D341Med (cell line): ENCODE measurements at regions not wholly inside any gene's neighbourhood (a gene's known extent, or its start where the extent isn't known, plus 50 kb on each side); places are given as distances from the start of the nearest gene placed in this dataset.

Experiments
- DNase-seq: peaks from one replicate; pipeline ENCODE4 v3.0.0; 2012; ENCODE audit warnings: low spot score

- no peak for DNase-seq
Measured at GRCh38 chr6:85193339-85193738, 256.5 kb upstream of the NT5E start.

DNA sequence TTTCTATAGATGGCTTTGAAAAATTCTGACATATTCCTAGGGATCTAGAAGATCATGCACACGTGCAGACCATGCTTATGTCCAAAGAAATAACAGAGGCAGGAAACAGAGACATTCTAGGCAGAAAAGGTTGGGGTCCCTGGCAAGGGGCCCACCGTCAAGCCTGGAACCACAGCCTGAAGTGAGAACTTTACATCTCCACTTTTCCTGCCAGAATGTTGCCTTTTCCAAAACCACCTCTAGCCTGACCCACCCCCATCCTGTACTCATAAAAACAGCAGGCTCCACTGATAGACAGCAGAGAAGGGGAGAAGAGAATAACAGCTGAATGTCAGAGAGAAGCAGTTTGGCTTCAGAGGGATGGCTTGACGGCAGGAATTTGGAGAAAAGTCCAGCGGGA is 257.3 kb upstream of the NT5E start:
- no peak for DNase-seq

DNA sequence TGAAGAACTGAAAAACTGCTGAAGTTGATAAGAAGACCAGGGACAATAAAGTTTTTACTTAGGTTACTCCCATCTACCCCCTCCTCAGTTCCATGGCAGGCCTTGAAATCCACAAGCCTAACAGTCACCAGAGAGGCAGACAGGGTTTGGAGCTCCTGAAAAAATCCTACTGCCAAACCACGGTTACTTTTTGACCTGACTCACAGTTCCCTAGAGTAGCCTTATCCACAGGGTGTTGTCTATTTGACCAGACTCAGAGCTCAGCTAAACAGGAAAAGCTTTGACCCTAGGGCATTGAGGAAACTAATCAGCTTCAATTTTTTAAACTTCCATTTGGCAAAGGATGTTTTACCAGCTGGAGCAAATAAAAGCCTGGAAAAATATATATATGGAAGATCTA is 257.7 kb upstream of the NT5E start:
- DNase-seq = no peak

- no peak for DNase-seq
Measured at GRCh38 chr6:85191656-85192055, 258.2 kb upstream of the NT5E start.

DNA sequence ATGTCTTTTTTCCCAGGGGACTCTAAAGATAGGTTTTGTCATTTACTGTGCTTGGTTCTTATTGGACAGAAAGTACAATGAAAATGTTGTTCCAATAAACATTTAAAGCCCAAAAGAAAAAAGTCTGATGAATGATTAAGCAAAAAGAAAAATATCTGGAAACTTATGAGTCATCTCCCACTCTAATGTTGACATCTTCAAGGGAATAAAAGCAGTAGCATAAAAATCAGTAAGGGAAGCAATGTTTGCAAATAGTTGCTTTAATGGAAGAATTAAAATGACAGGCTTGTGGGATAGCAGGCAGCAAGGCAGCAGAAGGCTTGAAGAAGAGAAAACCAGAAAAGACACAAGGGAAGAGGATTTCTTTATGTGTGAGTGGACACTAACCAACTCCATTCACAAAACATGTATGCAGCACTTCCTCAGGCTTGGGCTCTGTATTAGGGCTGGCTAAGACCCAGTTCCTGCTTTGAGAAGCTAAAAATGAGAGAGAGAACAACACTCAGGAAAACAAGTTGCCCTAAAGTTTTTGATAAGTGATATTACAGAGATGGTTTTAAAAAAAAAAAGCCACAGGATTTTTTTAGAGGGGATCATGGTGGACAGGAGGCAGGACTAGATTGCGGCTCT is 263.2 kb upstream of the NT5E start:
- DNase-seq = no peak

GRCh38 chr6:85185977-85186376 is 263.9 kb upstream of the NT5E start:
- DNase-seq = no peak

DNA sequence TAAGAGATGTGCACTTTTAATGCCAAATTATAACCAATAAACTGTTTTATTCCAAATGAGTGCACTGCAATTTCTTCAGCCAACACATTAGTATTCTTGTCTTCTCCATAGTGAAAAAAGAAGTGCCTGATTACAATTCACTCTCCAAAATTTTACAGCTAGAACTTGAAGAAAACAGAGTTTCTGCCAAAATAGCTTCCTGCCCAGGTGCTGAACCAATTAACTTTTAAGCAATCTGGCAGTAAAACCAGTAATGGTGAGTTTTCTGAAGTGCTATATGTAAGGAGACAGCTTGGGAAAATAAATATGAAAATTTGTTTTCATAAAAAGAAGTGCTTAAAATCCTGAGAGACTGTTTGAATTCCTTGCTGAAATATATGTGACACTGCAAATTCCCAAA is 266.0 kb upstream of the NT5E start:
- DNase-seq = no peak

GRCh38 chr6:85172705-85173104 is 277.2 kb upstream of the NT5E start:
- DNase-seq = no peak

GRCh38 chr6:85172161-85172560 is 277.7 kb upstream of the NT5E start:
- no peak for DNase-seq

GRCh38 chr6:85169189-85169588 is 280.7 kb upstream of the NT5E start:
- DNase-seq = no peak

DNA sequence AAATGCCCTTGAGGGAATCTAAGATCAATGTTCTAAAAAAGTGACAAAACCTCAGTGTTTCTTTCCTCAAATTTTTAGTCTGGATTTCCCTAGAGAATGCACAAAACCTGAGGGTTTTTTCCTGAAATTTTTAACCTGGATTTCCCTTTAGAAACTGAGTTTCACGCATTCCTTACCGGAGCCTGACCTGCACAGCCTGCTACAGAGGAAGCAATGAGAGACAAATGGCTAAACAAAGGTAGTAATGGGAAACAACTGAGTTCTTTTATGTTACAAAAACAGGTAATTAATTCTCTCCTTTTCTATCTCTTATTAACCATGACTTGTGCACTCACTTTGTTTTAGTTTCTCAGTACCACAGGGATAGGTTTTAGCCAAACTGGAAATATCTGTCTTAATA is 281.7 kb upstream of the NT5E start:
- DNase-seq = no peak

DNA sequence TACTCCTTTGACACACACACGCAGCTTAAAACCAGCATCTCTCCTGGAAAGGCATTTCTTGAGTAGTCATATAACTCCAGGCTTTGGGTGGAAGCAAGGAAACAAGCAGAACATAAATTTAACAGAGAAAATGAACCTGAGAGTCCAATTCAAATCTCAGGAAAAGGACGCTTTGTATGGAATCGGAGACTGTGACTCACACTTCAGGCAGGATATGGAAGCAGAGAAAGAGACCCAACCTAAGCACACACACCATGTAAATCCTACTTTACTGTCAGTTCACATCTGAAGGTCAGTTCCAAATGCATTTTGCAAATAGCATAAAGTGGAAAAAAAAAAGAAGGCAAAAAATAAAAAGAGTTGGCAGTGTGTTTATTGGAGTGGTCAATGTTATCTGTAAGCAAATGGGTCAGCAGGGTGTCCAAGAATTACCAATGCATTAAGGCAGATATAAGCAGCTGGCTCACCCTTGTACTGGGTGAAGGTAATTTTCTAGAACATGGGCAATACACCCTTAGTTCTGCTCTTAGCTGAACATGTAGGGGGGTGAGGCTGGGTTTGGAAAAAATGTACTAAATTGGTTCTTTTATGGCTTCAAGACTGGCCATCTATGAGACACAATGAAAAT is 283.7 kb upstream of the NT5E start:
- DNase-seq = no peak

DNA sequence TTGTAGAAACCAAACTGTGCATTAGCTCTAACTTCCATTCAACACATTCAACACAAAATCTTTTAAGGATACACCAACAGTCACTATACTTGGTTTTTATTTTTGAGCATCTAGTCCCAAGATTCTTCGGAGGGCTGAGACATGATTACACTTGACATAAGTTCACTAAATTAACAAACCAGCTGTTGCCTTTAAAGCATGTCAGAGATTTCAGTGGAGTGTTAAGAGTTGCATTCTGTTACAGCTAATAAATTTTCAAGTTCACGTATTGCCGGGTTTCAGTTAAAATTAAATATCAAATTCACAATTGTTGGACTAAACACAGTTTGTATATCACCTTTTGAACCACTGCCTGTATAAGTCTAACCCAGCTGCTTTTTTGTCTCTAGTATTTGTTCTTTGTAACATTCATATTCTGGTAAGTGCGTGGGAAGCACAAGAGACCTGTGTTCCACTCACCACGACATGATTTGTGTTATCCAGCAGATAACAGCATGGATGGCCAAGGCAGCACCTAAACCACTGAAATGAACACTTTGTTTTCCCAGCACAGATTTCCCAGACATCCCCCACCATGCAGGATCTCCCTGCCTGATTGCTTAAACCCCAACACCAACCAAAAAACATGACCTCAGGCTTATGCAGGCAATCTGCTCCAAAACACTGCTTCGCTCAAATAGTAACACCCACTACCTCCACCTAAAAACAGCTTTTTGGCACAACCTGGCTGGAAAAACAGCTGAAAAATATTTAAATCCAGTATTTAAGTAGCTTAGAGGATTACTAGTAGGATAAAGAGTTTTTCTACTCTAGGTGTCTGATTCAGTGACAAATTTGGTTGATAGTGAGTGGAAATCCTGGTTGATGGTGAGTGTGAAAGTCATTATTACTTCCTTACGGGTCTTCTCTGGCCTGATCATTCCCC is 286.5 kb upstream of the NT5E start:
- DNase-seq = peak; percentile 61

- DNase-seq = no peak
Measured at GRCh38 chr6:85157311-85157710, 292.6 kb upstream of the NT5E start.

DNA sequence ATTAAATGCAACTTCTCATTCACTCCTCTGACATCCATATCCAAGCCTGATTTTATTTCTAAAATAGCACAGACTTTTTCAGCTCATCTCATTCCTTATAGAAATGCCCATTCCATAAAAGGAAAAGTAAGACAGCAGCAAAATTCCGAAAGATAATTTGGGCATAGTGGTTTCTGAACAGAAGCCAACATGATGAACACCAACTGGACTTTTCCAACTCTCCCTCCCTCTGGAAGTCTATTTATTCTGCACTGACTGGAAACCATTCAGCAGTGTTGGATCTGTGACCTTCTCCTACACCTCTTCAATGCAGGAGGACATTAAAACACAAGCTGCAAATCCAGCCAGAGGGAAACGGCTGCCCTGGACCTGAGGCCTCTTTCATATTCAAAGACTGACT is 306.2 kb upstream of the NT5E start:
- no peak for DNase-seq

DNA sequence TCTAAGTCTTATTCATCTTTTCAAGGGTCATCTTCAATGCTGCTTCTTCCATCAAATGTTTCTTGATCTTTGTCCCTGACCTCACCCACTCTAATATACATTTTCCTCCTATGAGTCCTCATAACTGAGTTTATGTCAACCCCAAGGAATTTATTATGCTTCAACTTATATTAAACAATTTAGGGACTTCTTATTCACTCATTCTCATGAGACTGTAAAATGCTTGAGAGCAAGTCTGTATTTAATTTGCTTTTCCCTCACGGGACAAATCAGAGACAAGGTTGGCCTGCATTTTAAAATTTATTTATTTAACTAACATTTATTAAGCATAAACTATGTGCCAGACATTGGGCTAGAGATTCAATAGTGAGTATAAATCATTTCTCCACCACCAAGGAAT is 312.0 kb upstream of the NT5E start:
- DNase-seq = no peak

- no peak for DNase-seq
Measured at GRCh38 chr6:85136310-85136709, 313.6 kb upstream of the NT5E start.

- DNase-seq = no peak
Measured at GRCh38 chr6:85135376-85136094, 314.3 kb upstream of the NT5E start.

DNA sequence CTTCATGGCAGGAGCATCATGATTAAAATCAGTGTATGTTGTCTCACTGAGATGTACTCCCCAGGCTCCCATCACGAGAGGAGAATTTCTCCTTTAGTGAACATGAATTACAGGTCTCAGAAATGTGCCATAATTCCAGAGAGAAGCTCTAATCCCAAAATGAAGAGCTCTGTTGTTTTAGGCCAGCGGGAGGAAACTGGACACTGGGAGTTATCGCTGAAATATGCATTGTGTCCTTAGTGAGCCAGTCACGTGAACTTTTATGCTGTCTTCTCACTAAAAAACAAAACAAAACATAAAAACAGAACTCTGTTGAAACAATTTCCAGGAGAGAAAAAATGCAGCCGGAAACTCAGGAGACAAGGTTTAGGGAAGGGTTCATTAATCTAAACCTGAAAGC is 315.7 kb upstream of the NT5E start:
- DNase-seq = no peak

DNA sequence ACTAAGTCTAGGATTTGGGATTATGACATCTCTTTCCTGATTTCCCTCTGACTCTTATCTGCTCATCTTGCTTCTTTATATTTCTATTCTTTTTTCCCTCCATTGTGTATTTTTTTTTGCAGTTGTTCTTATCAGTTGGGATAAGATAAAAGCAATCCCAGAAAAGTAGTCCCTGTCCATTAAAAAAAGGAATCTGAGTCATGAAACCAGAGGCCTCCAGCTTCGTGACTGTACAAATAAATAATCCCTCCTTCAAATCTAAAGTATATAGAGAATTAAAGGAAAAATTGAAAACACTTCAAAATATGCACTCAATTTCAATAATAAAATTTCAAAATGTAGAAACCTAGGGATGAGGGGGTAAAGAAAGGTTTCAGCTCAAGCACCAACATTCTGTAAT is 317.8 kb upstream of the NT5E start:
- no peak for DNase-seq

GRCh38 chr6:85130743-85131142 is 319.1 kb upstream of the NT5E start:
- no peak for DNase-seq

DNA sequence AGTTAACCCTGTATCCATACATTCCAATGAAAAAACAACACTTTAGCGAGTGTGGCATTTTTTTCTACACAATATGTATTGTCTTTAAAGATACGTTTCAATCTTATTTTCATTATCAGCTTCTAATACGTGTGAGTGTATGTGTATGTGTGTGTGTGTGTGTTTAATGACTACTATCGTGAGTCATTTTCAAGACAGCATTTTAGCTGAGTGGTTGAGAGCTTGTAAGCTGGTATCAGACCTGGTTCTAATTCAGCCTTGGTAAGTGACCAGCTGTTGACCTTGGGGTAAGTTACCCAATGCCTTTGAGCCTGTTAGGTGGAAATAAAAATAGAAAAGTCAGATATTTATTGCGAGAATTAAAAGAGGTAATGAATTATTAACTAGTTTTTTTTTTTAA is 320.0 kb upstream of the NT5E start:
- DNase-seq = no peak

DNA sequence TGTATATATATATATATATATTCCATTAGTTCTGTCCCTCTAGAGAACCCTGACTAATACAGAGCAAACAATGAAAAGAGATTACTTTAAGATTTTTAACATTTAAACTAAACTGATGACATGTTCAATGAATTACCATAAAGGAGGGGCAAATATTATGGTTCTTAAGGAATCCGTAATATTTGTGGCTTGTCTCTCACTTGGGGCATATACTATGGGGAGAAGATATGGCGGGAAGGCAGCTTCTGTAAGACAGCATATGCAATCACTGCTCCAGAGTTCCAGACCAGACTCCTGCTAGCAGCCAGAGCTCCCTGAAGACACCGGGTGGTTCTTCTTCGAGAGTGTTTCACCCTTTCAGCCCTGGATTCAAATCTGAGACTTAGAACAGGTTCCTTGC is 321.1 kb upstream of the NT5E start:
- DNase-seq = no peak
